ENCODE measurements at regions not wholly inside any gene's neighbourhood (a gene's known extent, or its start where the extent isn't known, plus 50 kb on each side); places are given as distances from the start of the nearest gene placed in this dataset.

DNA sequence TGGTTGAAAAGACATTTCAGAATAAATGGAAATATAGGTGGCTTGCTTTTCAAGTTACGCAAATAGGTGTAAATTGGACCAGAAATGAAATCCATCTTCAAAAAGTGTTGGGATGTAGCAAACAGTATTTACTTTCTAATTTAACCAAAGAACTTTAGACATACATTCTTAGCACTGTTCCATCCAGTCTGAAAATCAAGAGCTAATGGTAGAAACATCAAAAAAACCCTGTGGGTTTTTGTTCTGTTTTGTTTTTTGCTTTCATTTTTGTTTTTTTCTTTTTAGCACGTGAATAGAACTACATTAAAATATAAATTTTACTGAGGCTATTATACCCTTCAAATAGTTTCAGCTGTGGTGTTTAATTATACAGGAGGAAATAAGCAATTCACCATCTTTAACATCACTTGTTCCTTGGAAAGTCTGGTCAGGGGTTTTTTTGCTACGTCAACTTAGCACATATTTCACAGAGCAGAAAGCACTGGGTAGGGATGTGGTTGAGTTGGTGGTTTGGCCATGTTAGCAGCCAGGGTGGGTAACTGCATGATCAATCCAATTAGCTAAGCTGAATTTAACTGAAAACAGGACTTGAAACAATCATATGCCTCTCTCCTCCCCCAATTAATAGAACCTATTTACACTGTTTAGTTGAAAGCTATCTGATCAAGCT is 275.4 kb upstream of the PFKP start:
- no peak overlapping the region for H3K27ac Mint-ChIP-seq
- H3K9me3 Mint-ChIP-seq, result peaks cover 14% of the 10 kb centered on the region
- H3K36me3 Mint-ChIP-seq (ENCODE audit: low read depth), result no peaks in the 10 kb centered on the region
- no peaks in the 10 kb centered on the region for H3K4me1 Mint-ChIP-seq
- no peak overlapping the region for H3K4me3 Mint-ChIP-seq
- H3K27me3 Mint-ChIP-seq (ENCODE audit: low read depth), result peaks cover 17% of the 10 kb centered on the region
- TF ChIP-seq, protein P1, sequence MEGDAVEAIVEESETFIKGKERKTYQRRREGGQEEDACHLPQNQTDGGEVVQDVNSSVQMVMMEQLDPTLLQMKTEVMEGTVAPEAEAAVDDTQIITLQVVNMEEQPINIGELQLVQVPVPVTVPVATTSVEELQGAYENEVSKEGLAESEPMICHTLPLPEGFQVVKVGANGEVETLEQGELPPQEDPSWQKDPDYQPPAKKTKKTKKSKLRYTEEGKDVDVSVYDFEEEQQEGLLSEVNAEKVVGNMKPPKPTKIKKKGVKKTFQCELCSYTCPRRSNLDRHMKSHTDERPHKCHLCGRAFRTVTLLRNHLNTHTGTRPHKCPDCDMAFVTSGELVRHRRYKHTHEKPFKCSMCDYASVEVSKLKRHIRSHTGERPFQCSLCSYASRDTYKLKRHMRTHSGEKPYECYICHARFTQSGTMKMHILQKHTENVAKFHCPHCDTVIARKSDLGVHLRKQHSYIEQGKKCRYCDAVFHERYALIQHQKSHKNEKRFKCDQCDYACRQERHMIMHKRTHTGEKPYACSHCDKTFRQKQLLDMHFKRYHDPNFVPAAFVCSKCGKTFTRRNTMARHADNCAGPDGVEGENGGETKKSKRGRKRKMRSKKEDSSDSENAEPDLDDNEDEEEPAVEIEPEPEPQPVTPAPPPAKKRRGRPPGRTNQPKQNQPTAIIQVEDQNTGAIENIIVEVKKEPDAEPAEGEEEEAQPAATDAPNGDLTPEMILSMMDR (IDR thresholded peaks at IDR 0.05; ENCODE audit: unreplicated experiment in 3 of 3), result no peak

DNA sequence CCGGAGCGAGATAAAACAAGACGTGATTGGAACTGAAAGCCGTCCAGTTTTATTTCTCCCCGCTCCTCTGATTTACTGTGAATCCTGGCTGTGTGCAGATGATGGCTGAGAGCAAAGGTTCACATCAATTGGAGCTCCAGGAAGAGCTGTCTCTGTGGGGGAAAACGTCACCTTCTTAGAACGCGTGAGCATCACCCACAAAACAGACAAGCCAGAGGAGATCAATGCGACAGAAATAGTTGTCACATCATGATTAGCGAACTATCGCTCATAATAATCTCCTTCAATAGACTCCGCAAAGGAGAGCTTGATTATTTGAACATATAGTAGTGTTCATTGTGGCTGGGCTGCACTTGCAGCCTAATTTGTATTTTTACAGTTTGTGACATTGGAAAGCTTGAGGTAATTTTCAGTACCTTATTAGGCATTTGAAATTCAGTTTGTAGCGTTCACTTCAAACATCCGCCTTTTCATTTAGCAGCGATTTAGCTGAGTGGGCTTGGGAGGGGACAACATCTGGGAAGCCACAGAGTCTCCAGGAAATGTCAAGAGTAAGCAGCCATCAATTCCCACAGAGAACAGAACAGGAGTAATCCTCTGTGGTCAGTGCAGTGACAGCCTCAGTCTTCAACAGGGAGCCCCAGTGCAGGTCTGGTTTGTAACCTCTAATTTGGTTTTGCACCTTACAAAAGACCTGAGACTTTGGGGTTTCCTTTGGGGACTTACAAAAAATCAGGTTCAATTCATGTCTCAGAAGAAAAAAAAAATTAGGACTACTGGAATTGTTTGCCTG is 276.8 kb upstream of the PFKP start:
- peaks cover 11% of the 10 kb centered on the region for H3K9me3 Mint-ChIP-seq
- no peak overlapping the region for H3K27ac Mint-ChIP-seq
- H3K4me3 Mint-ChIP-seq, result no peak overlapping the region
- H3K4me1 Mint-ChIP-seq, result no peaks in the 10 kb centered on the region
- no peaks in the 10 kb centered on the region for H3K36me3 Mint-ChIP-seq (ENCODE audit: low read depth)
- H3K27me3 Mint-ChIP-seq (ENCODE audit: low read depth), result peaks cover 18% of the 10 kb centered on the region
- TF ChIP-seq, protein P1 (IDR thresholded peaks at IDR 0.05; ENCODE audit: unreplicated experiment in 3 of 3), result no peak

DNA sequence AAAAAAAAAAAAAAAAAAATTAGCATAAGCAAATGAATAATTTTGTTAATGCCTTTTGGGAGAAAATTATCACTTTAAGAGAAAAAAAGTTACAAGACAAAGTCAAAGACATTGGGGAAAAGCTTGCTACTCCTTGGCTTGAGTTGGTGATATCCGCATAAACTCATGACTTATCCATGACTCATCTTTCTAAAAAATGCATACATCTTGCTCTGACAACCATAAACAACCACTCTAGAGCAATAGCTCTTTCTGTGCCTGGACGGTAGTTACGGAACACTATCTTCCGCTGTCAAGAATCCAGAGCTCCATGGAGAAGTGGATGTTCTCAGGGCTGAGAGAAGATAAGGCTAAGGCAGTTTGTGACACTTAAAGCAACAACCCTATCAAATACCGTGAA is 281.1 kb upstream of the PFKP start:
- no peaks in the 10 kb centered on the region for H3K36me3 Mint-ChIP-seq (ENCODE audit: low read depth)
- TF ChIP-seq, protein P1 (IDR thresholded peaks at IDR 0.05; ENCODE audit: unreplicated experiment in 3 of 3), result no peak
- no peak overlapping the region for H3K4me3 Mint-ChIP-seq
- no peak overlapping the region for H3K27ac Mint-ChIP-seq
- no peaks in the 10 kb centered on the region for H3K4me1 Mint-ChIP-seq
- peaks cover 18% of the 10 kb centered on the region for H3K27me3 Mint-ChIP-seq (ENCODE audit: low read depth)
- peaks cover 6% of the 10 kb centered on the region for H3K9me3 Mint-ChIP-seq

DNA sequence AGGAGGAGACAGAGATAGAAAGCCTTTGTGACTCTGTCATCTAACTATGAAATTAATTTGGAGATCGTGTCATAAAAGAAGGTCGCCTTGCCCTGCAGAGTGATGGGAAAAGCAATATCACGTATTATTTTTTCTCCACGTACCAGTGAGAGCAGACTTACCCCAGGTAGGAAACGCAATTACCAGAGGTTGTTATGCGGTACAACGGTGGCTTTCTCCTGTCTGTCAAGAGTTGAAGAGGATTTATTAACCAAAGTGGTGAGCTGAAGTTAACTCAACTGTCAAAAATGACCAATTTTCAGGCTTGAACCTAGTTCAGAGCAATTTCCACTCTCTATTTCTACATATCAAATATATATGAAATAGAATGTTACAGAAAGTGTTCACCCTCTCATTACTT is 282.6 kb upstream of the PFKP start:
- Mint-ChIP-seq H3K36me3 (ENCODE audit: low read depth) (no peaks in the 10 kb centered on the region), H3K9me3 (peaks cover 6% of the 10 kb centered on the region), H3K27me3 (ENCODE audit: low read depth) (peaks cover 7% of the 10 kb centered on the region), H3K27ac (no peak overlapping the region), H3K4me1 (no peaks in the 10 kb centered on the region), H3K4me3 (no peak overlapping the region)
- TF ChIP-seq, protein P1 (IDR thresholded peaks at IDR 0.05; ENCODE audit: unreplicated experiment in 3 of 3), result no peak

DNA sequence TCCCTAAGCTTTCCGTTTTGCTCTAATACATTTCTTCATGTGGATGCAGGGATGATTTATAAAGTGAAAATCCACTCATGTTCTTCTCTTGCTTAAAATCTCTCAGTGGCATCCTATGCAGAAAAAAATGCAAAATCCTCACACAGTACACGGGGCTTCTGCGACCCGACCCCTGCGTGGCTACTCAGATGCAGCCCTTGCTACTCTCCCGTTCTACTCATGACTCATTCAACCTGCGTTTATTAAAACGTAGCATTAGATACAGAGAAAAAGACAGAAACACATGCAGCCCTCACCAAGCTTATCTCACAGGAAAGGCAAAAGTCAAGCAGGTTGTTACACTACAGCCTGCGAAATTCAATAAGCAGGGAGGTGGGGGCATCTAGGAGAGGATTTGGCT is 284.4 kb upstream of the PFKP start:
- TF ChIP-seq, protein P1 (IDR thresholded peaks at IDR 0.05; ENCODE audit: unreplicated experiment in 3 of 3), result no peak
- H3K36me3 Mint-ChIP-seq (ENCODE audit: low read depth), result no peaks in the 10 kb centered on the region
- peaks cover 8% of the 10 kb centered on the region for H3K9me3 Mint-ChIP-seq
- H3K27ac Mint-ChIP-seq, result no peak overlapping the region
- peaks cover 4% of the 10 kb centered on the region for H3K27me3 Mint-ChIP-seq (ENCODE audit: low read depth)
- H3K4me3 Mint-ChIP-seq, result no peak overlapping the region
- H3K4me1 Mint-ChIP-seq, result no peaks in the 10 kb centered on the region

Data from nephron (organoid).